Right cardiac atrium (tissue), 5 donors: ENCODE measurements at regions not wholly inside any gene's neighbourhood (a gene's known extent, or its start where the extent isn't known, plus 50 kb on each side); places are given as distances from the start of the nearest gene placed in this dataset.
A peak's percentile ranks its signal among the peaks of the same experiment; 100 is the strongest.

ENCODE experiments used
- ATAC-seq, 2 donors: fragments of 200-7000 bp; cut with Tn5 transposase; one replicate each; pipeline versions ENCODE4 v1.8.0 to v1.9.1; 2020; ENCODE audit warnings: moderate library complexity in 2 of 2, mild to moderate bottlenecking in 1 of 2
- DNase-seq, 3 donors: peaks; one replicate each; pipeline ENCODE4 v3.0.0-alpha.2; 2020
- H3K27ac ChIP-seq: one replicate; pipeline ENCODE4 v1.5.1; 2013; ENCODE audit warnings: mild to moderate bottlenecking, low read length, control low read depth, moderate library complexity
- H3K27me3 ChIP-seq: one replicate; pipeline ENCODE4 v1.6.1; 2013; ENCODE audit not compliant: control insufficient read depth, insufficient read depth
- H3K4me1 ChIP-seq: one replicate; pipeline ENCODE4 v1.6.1; 2013; ENCODE audit warnings: low read length; ENCODE audit not compliant: control insufficient read depth, insufficient read depth
- H3K4me3 ChIP-seq: one replicate; pipeline ENCODE4 v1.5.1; 2013; ENCODE audit warnings: low read length, control low read depth
- H3K9me3 ChIP-seq: one replicate; pipeline ENCODE4 v1.6.1; 2013; ENCODE audit warnings: low read length; ENCODE audit not compliant: control insufficient read depth
- WGBS: extraction: QIAGEN DNeasy Blood & Tissue Kit; methylation state at CpG from one replicate; pipeline ENCODE4 v1.1.7; 2013; 5-methylcytosine and 5-hydroxymethylcytosine counted together
- intact Hi-C, 4 donors: fragments of 100-400 bp; cut with DNase I; formaldehyde crosslinking; loops; one replicate each; pipeline versions ENCODE4 v1.11.0 to v1.14.0; 2022 to 2023
- donor health status: healthy with polysubstance abuse.
- donor health status: DM: no; HTN: yes; CAD: no.
- donor health status: DM: no; HTN: no; CAD: no.
- donor health status: DM: no; HTN: yes; CAD: no; lungs with severe emphysema.
- donor health status: DM: yes; HTN: yes; CAD: no.

DNA sequence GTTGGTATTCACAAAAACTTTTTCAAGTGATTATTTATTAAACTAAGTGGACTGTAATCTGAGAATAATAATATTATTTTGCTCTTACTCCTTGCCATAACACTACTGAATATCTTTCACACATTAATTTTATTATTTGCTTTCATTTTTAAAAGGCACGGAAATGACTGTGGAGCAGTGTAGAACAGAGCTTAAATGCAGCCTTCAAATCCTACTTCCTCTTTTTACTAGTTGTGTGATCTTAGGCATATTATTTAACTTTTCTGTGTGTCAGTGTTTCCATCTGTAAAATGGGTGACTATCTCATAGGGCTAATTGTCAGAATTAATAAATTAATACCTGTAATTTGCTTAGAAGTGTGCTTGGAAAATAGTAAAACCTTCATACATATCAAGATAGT is 55.5 kb upstream of the SLC8A1 start:
- intact Hi-C loops = no loop called here
- H3K27ac ChIP-seq = no peak overlapping the region
- no peak for ATAC-seq
- no peaks in the 10 kb centered on the region for H3K9me3 ChIP-seq
- no peak for DNase-seq
- no peaks in the 10 kb centered on the region for H3K4me1 ChIP-seq
- no peak overlapping the region for H3K4me3 ChIP-seq
- H3K27me3 ChIP-seq = no peaks in the 10 kb centered on the region
- WGBS = 49% methylated on average over 1 of the region's 1 CpG

DNA sequence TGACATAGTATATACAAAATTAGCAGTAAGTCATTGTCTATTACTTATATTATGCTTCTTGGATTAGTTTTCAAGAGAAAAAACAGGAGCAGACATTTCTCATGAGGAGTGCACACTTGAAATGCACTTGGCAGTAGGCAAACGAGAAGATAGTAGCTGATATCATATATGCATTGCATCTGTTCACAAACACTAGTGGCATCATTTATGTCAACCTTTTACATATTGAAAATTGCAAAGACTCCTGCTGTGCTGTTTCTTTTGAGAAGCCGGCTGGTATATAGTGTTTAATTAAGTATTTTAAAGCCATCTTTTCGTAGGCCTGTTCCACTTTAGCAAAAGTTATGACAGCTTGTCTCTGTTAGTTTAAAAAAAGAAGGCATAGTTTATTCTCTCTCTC is 58.4 kb upstream of the SLC8A1 start:
- Histone ChIP-seq H3K27me3 (no peaks in the 10 kb centered on the region), H3K4me3 (peak overlapping the region; percentile 82), H3K27ac (no peak overlapping the region), H3K4me1 (no peaks in the 10 kb centered on the region), H3K9me3 (no peaks in the 10 kb centered on the region)
- intact Hi-C loops = no loop called here
- 63% methylated on average over 3 of the region's 3 CpGs for WGBS
- no peak for DNase-seq
- ATAC-seq = no peak

DNA sequence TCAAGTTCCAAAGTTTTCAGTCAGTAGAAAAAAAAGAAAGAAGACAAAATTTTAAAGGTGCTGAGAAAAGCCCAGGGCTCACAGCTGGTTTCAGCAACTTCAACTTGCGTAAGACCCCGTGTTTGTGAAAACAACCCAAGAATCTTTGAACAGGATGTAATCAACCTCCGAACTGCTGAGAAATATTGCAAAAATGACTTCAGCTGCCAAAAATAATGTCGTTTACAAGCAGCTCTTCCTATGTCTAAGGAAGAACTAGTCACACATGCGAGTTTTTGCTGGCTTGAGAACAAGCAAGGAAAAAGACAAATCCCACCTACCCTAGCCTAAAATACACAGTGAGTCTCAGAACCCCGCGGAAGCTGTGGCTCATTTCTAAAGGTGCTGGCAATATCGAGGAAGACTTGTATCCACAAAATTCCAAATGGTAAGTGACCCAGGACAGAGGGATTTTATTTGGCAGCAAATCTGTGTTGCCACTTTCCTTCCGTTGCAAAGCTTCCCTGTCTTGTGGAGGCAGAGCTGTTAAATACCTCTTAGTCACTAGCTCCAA is 59.8 kb upstream of the SLC8A1 start:
- intact Hi-C loops = no loop called here
- ATAC-seq (peak; percentile 55 to 65), DNase-seq (peak; percentile 20 to 30 (median 22))
- peak overlapping the region; percentile 56 for H3K4me3 ChIP-seq
- no peaks in the 10 kb centered on the region for H3K9me3 ChIP-seq
- no peaks in the 10 kb centered on the region for H3K4me1 ChIP-seq
- WGBS = 6% methylated on average over 9 of the region's 9 CpGs
- H3K27me3 ChIP-seq = no peaks in the 10 kb centered on the region
- H3K27ac ChIP-seq = peak overlapping the region; percentile 82

DNA sequence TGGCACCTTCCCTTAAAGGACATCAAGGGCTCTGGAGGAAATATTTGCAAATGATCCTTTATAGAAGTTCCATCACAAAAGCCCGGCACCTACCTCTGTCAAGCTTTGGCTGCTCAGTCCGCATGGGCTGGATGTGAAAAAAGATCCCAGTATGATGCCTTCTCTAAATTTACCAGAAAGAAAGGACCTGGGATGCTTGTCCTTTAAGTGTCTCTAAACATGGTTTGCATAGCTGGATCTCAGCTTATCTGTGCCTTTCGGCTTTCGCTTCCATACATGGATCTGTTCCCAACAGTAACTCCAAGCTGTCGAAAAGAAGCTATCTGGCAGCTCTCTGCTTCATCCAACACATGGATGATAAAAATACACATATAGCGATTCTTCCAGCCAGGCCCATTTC is 60.4 kb upstream of the SLC8A1 start:
- peak overlapping the region; percentile 82 for H3K27ac ChIP-seq
- ATAC-seq (peak; percentile 89), DNase-seq (peak in 2 of 3 donors; percentile 25 to 63)
- no peaks in the 10 kb centered on the region for H3K4me1 ChIP-seq
- H3K4me3 ChIP-seq = peak overlapping the region; percentile 56
- intact Hi-C loops = no loop called here
- H3K27me3 ChIP-seq = no peaks in the 10 kb centered on the region
- no peaks in the 10 kb centered on the region for H3K9me3 ChIP-seq
- 20% methylated on average over 6 of the region's 6 CpGs for WGBS

DNA sequence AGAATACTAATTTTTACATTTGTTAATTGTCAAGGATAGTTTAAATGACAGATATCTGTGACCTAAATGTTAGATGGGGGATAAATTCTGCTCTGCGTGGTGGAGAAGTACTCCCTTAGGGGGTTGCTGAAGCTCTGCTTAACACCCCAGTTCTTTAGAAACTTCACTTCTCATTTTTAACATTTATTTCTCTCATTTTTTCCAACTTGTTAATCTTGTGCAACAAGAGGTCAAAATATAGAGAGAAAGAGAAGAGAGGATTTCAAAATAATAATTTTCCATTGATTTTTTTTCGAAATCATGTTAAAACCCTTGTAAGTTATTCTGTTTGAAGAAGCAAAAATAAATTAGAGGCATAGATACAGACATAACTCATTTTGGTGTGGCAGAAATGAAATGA is 61.3 kb upstream of the SLC8A1 start:
- Histone ChIP-seq H3K4me3 (no peak overlapping the region), H3K27me3 (no peaks in the 10 kb centered on the region), H3K4me1 (no peaks in the 10 kb centered on the region), H3K27ac (no peak overlapping the region), H3K9me3 (no peaks in the 10 kb centered on the region)
- intact Hi-C loops = no loop called here
- WGBS = 66% methylated on average over 2 of the region's 2 CpGs
- no peak for DNase-seq
- no peak for ATAC-seq

DNA sequence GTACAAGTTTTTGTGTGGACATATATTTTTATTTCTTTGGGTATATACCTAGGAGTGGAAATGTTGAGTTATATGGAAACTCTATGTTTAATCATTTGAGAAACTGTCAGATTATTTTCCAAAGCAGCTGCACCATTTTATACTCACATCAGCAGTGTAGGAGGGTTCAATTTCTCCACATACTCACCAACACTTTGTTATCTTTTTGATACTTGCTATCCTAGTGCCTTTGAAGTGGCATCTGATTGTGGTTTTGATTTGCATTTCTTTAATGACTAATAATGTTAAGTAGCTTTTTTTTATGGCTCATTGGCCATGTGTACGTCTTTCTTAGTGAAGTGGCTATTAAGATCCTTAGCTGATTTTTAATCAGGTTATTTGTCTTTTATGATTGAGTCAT is 64.7 kb upstream of the SLC8A1 start:
- Histone ChIP-seq H3K4me3 (no peak overlapping the region), H3K9me3 (no peaks in the 10 kb centered on the region), H3K27ac (no peak overlapping the region), H3K4me1 (no peaks in the 10 kb centered on the region), H3K27me3 (no peaks in the 10 kb centered on the region)
- ATAC-seq = no peak
- 67% methylated on average over 1 of the region's 1 CpG for WGBS
- intact Hi-C loops = no loop called here
- no peak for DNase-seq

DNA sequence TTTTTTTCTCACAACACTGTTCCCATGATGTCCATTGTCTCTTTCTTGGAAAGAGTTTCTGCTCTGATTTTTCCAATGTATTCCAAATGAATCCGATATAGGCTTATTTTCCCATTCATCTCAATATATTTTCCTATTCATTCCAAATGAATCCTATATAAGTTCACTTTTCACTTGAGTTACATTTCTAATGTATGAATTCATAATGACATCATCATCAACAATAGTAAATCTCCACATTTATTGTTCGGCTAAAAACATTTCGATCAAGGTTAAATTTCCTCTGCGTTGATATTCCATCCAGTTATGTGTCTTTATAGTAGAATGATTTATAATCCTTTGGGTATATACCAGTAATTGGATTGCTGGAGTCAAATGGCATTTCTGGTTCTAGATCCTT is 76.7 kb upstream of the SLC8A1 start:
- no peak for DNase-seq
- Histone ChIP-seq H3K27me3 (no peaks in the 10 kb centered on the region), H3K4me1 (no peaks in the 10 kb centered on the region), H3K4me3 (no peak overlapping the region), H3K27ac (no peak overlapping the region), H3K9me3 (no peaks in the 10 kb centered on the region)
- intact Hi-C loops = no loop called here
- ATAC-seq = no peak
- WGBS = 97% methylated on average over 4 of the region's 4 CpGs

DNA sequence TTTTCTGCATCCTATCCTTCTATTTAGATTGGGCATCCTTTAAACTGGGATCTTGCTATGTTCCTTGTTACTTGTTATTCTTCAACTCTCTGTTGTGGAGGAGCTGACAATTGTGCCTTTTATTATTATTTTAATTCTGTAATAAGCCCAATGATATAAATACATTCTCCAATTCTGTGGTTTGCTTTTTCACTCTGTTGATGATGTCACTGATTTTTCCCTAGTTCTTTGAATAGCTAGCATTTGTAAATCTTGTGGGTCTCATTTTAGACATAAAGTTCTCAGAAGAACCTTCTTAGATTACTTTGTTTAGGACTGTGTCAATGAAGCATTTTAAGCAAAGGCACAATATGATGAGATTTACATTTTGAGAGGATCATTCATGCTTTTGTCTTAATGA is 79.5 kb upstream of the SLC8A1 start:
- no peaks in the 10 kb centered on the region for H3K4me1 ChIP-seq
- intact Hi-C loops = no loop called here
- DNase-seq = no peak

DNA sequence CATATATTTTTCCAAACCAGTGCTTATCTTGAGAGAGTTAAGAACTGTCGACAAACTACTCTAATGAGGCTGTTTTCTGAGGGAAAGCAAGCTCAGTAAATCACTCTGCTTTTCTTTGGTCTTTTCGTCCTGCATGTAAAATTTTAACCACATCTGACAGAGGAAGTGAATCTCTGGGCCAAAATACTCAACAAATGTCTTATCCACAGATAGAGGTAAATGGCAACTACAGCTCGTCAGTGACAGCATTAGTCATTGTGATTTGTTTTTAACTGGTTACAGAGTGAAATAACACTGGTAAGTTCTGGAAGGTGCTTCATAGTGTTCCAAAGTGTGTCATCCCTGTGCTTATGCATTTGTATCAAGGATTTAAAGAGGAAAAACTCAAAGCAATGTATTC is 82.6 kb upstream of the SLC8A1 start:
- WGBS = 33% methylated on average over 3 of the region's 3 CpGs
- Histone ChIP-seq H3K27ac (no peak overlapping the region), H3K9me3 (no peaks in the 10 kb centered on the region), H3K4me3 (no peak overlapping the region), H3K27me3 (no peaks in the 10 kb centered on the region), H3K4me1 (peaks cover 2% of the 10 kb centered on the region)
- ATAC-seq (no peak), DNase-seq (no peak)
- intact Hi-C loops = no loop called here

More for the DNA sequence above, 79.5 kb upstream of the SLC8A1 start:
- H3K4me3 ChIP-seq = no peak overlapping the region
- ATAC-seq = no peak
- no peak overlapping the region for H3K27ac ChIP-seq
- H3K27me3 ChIP-seq = no peaks in the 10 kb centered on the region
- no peaks in the 10 kb centered on the region for H3K9me3 ChIP-seq

DNA sequence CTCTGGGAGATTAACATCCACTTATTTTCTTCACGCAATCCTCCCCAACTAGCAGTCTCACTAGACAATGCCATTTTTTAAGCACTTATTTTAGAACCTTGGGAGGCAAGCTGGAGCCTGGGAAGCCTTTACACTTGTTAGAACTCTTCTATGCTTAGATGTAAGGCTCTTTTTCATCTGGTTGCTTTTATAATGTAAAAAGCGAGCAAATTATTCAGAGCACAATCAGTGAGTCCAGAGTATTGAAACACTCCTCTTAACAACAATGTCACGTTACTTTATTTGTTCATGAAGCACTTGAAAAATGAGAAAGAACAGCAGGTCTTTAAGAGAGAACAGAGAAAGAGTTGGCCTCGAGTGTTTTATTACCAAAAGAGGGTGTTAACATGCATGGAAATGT is 84.1 kb upstream of the SLC8A1 start:
- Histone ChIP-seq H3K27me3 (no peaks in the 10 kb centered on the region), H3K4me3 (no peak overlapping the region), H3K9me3 (no peaks in the 10 kb centered on the region), H3K4me1 (peaks cover 2% of the 10 kb centered on the region), H3K27ac (no peak overlapping the region)
- intact Hi-C loops = no loop called here
- WGBS = 76% methylated on average over 4 of the region's 4 CpGs
- no peak for ATAC-seq
- DNase-seq = no peak

DNA sequence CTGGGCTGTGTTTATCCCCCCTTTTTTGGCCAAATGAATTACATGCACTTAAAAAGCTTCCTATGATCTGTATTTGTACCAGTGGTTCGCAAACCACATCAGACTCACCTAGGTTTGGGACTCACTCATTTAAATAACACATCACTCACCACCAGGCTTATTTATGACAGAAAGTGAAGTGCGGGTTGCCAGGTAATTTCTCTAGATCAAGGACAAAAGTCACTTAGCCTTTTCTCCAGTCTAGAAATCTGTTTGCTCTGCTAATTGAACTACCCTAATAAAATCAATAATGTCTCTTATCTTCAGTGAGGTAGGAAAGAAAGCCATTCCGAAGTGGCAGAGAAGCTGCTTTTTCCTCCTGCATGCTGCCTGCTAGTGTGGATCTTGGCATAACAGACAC is 88.1 kb upstream of the SLC8A1 start:
- Histone ChIP-seq H3K4me1 (peaks cover 2% of the 10 kb centered on the region), H3K27me3 (no peaks in the 10 kb centered on the region), H3K4me3 (no peak overlapping the region), H3K9me3 (no peaks in the 10 kb centered on the region), H3K27ac (no peak overlapping the region)
- intact Hi-C loops = no loop called here
- no peak for ATAC-seq
- 81% methylated on average over 3 of the region's 3 CpGs for WGBS
- DNase-seq = no peak

DNA sequence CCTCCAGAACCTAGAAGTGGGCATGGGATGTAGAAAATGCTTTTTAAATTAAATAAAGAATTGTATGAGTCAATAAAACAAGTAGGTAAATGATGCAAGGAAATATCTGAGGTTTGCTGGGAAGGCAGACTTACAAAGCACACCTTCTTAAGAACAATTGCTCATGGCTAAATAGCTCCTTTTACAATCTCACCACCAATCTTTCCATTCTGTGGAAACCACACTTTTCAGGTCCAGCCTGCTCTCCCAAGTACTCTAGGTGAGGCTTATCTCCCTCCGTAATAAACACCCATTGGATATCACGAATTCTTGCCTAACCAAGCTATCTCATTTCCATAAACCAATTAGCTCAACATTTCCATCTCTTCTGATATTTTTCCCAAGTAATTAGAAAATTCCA is 91.5 kb upstream of the SLC8A1 start:
- Histone ChIP-seq H3K4me3 (no peak overlapping the region), H3K9me3 (no peaks in the 10 kb centered on the region), H3K4me1 (no peaks in the 10 kb centered on the region), H3K27me3 (no peaks in the 10 kb centered on the region), H3K27ac (no peak overlapping the region)
- no peak for DNase-seq
- no peak for ATAC-seq
- intact Hi-C loops = no loop called here
- WGBS = 94% methylated on average over 2 of the region's 2 CpGs
